Fibroblast of lung (primary cell): ENCODE measurements at regions not wholly inside any gene's neighbourhood (a gene's known extent, or its start where the extent isn't known, plus 50 kb on each side); places are given as distances from the start of the nearest gene placed in this dataset.

Experiments
- DNase-seq, 2 donors: peaks; one replicate each; pipeline versions ENCODE4 v3.0.0 to v3.0.0-alpha.2; 2010; ENCODE audit warnings: low read depth in 2 of 2
- H2AFZ ChIP-seq: 2 replicates; pipeline ENCODE4 v1.5.1; 2012; ENCODE audit warnings: low read length, control low read depth, inconsistent platforms
- H3K27ac ChIP-seq: 2 replicates; pipeline ENCODE4 v1.5.1; 2011; ENCODE audit warnings: low read length, control low read depth; ENCODE audit not compliant: insufficient read depth
- H3K27me3 ChIP-seq: 2 replicates; pipeline ENCODE4 v1.5.1; 2011; ENCODE audit warnings: mild to moderate bottlenecking, low read length; ENCODE audit not compliant: control insufficient read depth, insufficient read depth
- H3K36me3 ChIP-seq: 2 replicates; pipeline ENCODE4 v1.5.1; 2011; ENCODE audit warnings: low read length; ENCODE audit not compliant: control insufficient read depth, insufficient read depth
- H3K4me1 ChIP-seq: 2 replicates; pipeline ENCODE4 v1.5.1; 2011; ENCODE audit warnings: low read length; ENCODE audit not compliant: control insufficient read depth, insufficient read depth; ENCODE audit errors: extremely low read depth
- H3K4me2 ChIP-seq: 2 replicates; pipeline ENCODE4 v1.5.1; 2011; ENCODE audit warnings: low read length, control low read depth; ENCODE audit not compliant: insufficient read depth; ENCODE audit errors: extremely low read depth
- H3K4me3 ChIP-seq, 4 experiments: fragments of 200-600 bp in 1 of 4; sonication (generic) in 1 of 4; replicated peaks in 1 of 4; 2 replicates each; pipeline ENCODE4 v1.5.1; 2011 to 2016; ENCODE audit warnings: low read length in 4 of 4, low read depth in 3 of 4, mild to moderate bottlenecking in 3 of 4, control low read depth in 2 of 4, inconsistent platforms in 1 of 4, mixed read lengths in 1 of 4; ENCODE audit not compliant: insufficient read depth in 1 of 4; ENCODE audit errors: control extremely low read depth in 1 of 4
- H3K79me2 ChIP-seq: 2 replicates; pipeline ENCODE4 v1.5.1; 2012; ENCODE audit warnings: mild to moderate bottlenecking, low read length, inconsistent platforms; ENCODE audit not compliant: control insufficient read depth, insufficient read depth
- H3K9ac ChIP-seq: 2 replicates; pipeline ENCODE4 v1.5.1; 2011; ENCODE audit warnings: mild to moderate bottlenecking, low read length, control low read depth; ENCODE audit not compliant: insufficient read depth
- H3K9me3 ChIP-seq: 2 replicates; pipeline ENCODE4 v1.5.1; 2012; ENCODE audit warnings: low read depth, low read length; ENCODE audit not compliant: control insufficient read depth, insufficient read depth
- H4K20me1 ChIP-seq: 2 replicates; pipeline ENCODE4 v1.5.1; 2011; ENCODE audit warnings: low read length; ENCODE audit not compliant: control insufficient read depth, insufficient read depth; ENCODE audit errors: extremely low read depth
- CTCF ChIP-seq, 2 donors: IDR thresholded peaks in 1 of 2; conservative IDR thresholded peaks in 1 of 2; 1 replicate in 1 of 2; 2 replicates in 1 of 2; pipeline ENCODE4 v1.5.1; 2011 to 2012; ENCODE audit warnings: low read length in 2 of 2, control low read depth in 1 of 2, inconsistent platforms in 1 of 2, low read depth in 1 of 2, mild to moderate bottlenecking in 1 of 2
- EZH2 ChIP-seq: IDR thresholded peaks from 2 replicates; pipeline ENCODE4 v1.5.1; 2012; ENCODE audit warnings: low read length, control low read depth, mild to moderate bottlenecking; ENCODE audit errors: missing control alignments

GRCh38 chr13:62524061-62524460, 1108.4 kb upstream of the PCDH20 start:
- no peaks in the 10 kb centered on the region for H3K4me1 ChIP-seq
- TF ChIP-seq EZH2 (no peak), CTCF (conservative IDR thresholded peaks at IDR 0.05 in 1 of 2, IDR thresholded peaks at IDR 0.05 in 1 of 2; ENCODE audit: low read depth in 1 of 2, low read length in 2 of 2) (no peak)
- H3K36me3 ChIP-seq: no peaks in the 10 kb centered on the region
- no peak for DNase-seq
- no peak overlapping the region for H3K27ac ChIP-seq
- no peaks in the 10 kb centered on the region for H4K20me1 ChIP-seq
- no peaks in the 10 kb centered on the region for H3K79me2 ChIP-seq
- H2AFZ ChIP-seq: no peak overlapping the region
- no peak overlapping the region for H3K4me3 ChIP-seq
- H3K9me3 ChIP-seq: no peaks in the 10 kb centered on the region
- no peak overlapping the region for H3K9ac ChIP-seq
- H3K4me2 ChIP-seq: no peak overlapping the region
- H3K27me3 ChIP-seq: no peaks in the 10 kb centered on the region

DNA sequence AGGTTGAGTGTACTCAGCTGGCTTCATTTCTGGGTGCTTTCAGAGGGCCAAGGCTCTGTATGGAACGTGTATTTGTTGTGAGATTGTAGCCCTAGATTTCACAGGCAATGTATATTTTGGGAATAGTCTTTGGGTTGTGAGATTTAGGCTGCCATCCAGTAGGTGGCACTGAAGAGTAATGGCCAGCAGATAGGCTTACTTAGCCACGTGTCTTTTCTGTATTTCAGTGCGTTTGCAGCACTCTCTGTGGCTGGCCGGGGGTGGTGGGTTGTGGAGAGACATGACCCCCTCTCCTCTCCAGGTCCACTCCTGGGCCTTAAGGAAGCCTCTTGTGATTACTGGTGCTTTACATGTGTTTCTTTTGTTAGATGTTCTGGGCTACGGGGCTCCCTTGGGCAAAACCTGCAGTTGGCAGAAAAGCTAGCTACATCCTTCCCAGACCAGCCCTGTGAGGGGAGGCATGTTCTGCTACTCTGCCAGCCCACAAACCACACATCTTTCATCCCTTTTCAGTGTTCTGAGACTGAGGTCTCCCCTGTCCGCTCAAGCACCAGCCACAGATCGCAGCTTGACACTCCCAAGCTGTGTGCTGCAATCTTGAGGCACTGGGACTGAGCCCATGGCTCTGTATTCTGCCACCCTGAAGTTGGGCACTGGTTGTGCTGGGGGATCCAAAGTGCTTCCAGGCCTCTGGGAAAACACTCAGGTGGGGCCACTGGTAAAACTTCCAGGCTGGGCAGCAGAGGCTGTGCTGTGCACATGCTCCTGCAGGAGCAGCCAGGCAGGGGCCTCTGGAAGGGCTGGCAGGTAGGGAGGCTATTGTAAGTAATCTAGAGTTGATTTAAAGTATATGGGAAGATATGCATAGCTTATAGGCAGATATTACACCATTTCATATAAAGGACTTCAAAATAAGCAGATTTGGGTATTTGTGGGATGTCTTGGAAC, 1096.8 kb upstream of the PCDH20 start:
- H3K4me1 ChIP-seq: no peaks in the 10 kb centered on the region
- H3K4me2 ChIP-seq: no peak overlapping the region
- no peaks in the 10 kb centered on the region for H3K27me3 ChIP-seq
- no peak overlapping the region for H3K4me3 ChIP-seq
- TF ChIP-seq EZH2: no peak
- peak in 1 of 2 donors; percentile 65 for TF ChIP-seq CTCF (conservative IDR thresholded peaks at IDR 0.05 in 1 of 2, IDR thresholded peaks at IDR 0.05 in 1 of 2; ENCODE audit: low read depth in 1 of 2, low read length in 2 of 2)
- H3K9ac ChIP-seq: no peak overlapping the region
- no peak overlapping the region for H3K27ac ChIP-seq
- no peaks in the 10 kb centered on the region for H3K9me3 ChIP-seq
- H3K79me2 ChIP-seq: no peaks in the 10 kb centered on the region
- H2AFZ ChIP-seq: no peak overlapping the region
- H3K36me3 ChIP-seq: no peaks in the 10 kb centered on the region
- H4K20me1 ChIP-seq: no peaks in the 10 kb centered on the region
- peak; percentile 1 to 36 for DNase-seq

DNA sequence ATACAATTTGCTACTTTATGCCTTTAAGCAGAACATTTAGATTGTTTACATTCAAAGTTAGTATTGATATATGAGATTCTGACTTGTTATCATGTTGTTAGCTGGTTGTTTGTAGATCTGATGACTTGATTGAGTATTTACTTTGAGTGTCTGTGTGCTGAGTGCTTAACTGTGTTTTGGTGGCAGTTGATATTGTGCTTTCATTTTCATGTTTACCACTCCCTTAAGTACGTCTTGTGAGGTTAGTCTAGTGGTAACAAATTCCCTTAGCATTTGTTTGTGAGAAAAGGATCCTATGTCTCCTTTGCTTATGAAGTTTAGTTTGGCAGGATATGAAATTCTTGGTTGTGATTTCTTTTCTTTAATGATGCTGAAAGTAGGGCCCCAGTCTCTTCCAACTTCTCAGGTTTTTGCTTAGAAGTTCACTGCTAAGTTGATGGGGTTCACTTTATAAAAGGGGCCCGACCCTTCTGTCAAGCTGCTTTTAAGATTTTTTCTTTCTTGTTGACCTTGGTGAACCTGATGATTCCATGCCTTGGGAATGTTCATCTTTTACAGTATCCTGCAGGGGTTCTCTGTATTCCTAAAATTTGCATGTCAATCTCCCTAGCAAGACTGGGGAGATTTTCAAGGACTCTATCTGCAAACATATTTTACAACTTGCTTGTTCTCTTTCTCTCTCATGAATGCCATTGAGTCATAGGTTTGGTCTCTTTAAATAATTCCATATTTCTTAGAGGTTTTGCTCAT, 1095.4 kb upstream of the PCDH20 start:
- TF ChIP-seq CTCF (conservative IDR thresholded peaks at IDR 0.05 in 1 of 2, IDR thresholded peaks at IDR 0.05 in 1 of 2; ENCODE audit: low read depth in 1 of 2, low read length in 2 of 2) (no peak), EZH2 (no peak)
- Histone ChIP-seq H3K4me2 (no peak overlapping the region), H3K79me2 (no peaks in the 10 kb centered on the region), H2AFZ (no peak overlapping the region), H3K4me1 (no peaks in the 10 kb centered on the region), H3K4me3 (no peak overlapping the region), H4K20me1 (no peaks in the 10 kb centered on the region), H3K27ac (no peak overlapping the region), H3K36me3 (no peaks in the 10 kb centered on the region), H3K27me3 (no peaks in the 10 kb centered on the region), H3K9ac (no peak overlapping the region), H3K9me3 (no peaks in the 10 kb centered on the region)
- peak in 1 of 2 donors; percentile 4 for DNase-seq
